HTR-8/SVneo (cell line): ENCODE measurements at regions not wholly inside any gene's neighbourhood (a gene's known extent, or its start where the extent isn't known, plus 50 kb on each side); places are given as distances from the start of the nearest gene placed in this dataset.
"Not testable (repeated sequence)": the region's sequence is repeated elsewhere in the genome, so short reads cannot be mapped to it uniquely, and the experiment has no call there.

Experiments
- DNase-seq: peaks from one replicate; pipeline ENCODE4 v3.0.0; 2011; ENCODE audit warnings: low spot score, mixed read lengths; ENCODE audit not compliant: insufficient read length
- FAIRE-seq: peaks from 2 replicates; lab custom pipeline; 2011; peaks lifted over from hg19 to GRCh38; lab: Jason Lieb, UNC

DNA sequence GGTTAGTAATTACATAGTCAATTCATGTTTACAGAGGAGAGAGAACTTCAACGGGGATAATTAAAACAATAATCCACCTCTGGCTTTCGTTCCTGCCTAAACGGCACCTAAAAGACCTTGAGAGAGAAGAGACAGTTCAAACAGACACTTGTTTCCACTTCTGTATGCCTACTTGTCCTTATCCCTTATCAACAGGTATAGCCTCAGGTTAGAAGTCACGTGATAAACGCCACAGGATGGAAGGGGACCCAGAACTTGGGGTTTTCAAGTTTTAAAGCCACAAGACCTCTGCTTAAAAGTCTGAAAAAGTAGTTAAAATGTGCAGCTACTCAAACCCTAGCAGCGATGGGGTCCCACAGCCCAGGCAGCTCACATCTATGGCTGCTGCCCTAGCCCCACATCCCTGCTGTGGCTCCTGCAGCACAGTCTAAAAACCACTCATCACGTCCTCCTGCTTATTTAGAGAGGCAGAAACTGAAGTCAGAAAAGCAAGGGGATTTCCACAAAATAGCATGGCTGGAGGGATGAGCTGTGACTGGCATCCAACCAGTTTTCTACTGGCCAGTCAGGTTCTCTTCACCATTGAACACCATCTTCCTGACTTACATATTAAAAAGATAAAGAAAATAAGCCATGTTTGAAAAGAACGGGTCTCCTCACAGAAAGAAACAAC is 51.2 kb upstream of the SEC16B start:
- no peak for FAIRE-seq
- DNase-seq, result no peak

DNA sequence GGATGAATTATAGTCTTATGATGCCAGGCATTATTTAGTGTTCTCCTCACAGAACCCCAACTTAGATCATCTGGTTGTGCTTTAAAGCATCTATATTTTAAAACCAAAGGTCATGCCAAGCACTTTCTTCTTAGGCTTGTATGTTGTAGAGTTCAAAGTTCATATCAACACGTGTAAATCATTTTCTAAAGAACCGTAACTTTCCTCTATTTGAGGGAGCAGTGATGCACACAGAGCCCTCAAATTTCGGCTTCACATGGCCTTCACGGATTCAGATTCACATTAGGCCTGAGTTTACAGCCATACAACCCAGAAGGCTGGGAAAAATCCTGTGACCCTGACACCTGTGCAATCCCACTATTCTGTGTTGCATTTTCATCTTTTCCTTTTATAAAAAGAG is 52.1 kb upstream of the SEC16B start:
- FAIRE-seq, result no peak
- DNase-seq, result no peak

DNA sequence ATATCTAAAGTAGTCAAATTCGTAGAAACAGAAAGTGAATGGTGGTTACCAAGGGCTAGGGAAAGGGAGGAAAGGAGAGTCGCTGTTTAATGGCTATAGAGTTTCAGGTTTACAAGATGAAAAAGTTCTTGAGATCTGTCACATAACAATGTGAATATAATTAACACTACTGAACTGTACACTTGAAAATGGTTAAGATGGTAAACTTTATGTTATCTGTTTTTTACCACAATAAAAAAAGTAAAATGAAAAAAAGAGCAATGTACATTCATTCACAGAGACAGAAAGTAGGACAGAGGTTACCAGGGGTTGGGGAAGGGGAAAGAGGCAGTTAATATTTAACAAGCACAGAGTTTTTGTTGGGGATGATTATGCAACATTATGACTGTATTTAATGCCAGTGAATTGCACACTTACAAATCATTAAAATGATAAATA is 53.3 kb upstream of the SEC16B start:
- FAIRE-seq, result no peak
- no peak for DNase-seq

DNA sequence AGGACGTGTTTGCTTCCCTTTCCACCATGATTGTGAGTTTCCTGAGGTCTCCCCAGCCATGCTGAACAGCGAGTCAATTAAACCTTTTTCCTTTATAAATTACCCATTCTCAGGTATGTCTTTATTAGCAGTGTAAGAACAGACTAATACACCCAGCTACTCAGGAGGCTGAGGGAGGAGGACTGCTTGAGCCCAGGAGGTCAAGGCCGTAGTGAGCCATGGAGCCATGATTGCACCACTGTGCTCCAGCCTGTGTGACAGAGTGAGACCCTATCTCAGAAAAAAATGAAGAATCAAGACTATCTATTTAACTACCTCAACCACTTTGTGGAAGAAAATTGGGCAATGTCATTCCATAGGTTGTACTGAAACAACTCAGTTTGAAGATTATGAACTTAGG is 54.6 kb upstream of the SEC16B start:
- no peak for DNase-seq
- FAIRE-seq, result no peak

DNA sequence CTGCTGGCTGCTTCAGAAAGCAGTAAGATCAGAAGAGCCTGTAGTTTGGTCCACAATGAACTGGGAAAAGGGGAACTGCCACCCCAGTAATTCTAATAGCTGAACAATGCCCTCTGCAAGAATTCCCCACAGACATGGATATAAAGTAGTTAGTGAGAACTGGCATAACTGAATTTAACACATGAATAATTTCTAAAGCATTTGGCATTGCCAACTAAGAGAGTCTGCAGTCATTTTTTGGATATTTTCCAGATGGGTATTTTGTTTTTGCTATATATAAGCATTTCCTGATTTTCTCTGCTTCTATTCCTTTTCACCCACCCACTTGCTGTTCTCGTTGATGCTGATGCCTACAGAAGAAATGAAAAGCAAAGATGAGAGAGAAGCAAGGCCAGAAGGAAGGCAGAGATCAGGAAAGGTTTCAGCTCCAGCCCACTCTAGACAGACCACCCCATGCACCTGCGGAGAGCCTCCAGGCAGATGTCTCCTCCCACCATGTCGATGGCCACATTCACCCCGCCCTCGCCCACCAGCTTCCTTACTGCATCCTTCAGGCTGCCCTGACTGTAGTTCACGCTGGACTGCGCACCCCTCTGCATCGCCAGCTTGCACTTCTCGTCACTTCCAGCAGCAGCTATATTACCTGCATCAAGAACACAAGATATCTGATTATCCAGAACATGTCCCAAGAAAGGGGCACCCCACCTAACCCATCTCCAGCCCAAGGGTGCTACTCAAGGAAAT is 55.9 kb upstream of the SEC16B start:
- no peak for FAIRE-seq

DNA sequence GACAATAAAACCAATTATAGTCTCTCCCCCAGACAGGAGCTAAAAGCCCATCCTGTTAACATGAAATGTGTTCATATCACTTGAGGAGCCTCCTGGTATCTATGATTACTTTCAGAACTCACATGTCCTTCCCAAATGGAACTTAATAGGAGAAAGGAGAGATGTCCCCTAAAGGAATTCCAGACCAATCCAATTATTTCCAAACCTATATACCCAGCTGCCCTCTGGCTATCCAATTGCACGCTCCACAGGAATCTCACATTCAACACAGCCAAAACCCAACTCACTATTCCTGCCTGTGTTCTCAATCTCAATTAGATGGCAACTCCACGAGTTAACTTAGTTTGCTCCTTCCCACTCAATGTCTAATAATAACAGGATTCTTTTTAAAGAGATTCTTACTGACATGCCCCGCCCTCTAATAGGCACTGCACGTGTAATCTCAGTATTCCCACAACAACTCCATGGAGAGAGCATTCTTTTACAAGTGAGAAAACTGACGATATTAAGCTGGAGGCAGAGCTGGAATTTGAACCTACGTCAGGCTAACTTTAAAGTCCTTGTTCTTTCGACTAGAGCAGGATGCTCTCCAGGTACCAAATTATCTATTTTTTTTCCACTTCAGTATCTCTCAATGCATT is 59.1 kb upstream of the SEC16B start:
- no peak for DNase-seq
- no peak for FAIRE-seq

More for the DNA sequence above, 55.9 kb upstream of the SEC16B start:
- no peak for DNase-seq

DNA sequence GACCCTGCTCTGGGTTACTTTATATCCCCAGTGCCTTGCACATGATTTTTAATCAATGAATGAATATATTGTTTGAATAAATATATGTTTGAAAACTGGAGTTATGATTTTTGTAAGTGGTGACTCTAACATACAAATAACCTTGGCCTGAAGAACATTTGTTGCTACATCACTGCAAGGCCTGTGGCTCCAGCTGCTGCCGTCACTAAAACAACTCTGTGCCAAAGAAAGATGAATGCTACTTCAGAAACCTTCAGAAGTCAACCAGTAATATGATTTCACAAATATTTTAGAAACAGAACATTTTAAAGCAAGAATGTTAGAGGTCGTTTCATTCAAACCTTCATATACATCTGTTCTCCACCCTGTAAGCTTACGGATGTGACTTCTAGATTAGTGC is 60.6 kb upstream of the SEC16B start:
- no peak for FAIRE-seq
- no peak for DNase-seq

GRCh38 chr1:178031856-178032320 is 62.0 kb upstream of the RASAL2 start:
- DNase-seq, result peak; percentile 85
- FAIRE-seq, result peak; percentile 31

GRCh38 chr1:178033019-178033418 is 60.9 kb upstream of the RASAL2 start:
- DNase-seq, result no peak
- no peak for FAIRE-seq

GRCh38 chr1:178034676-178035075 is 59.2 kb upstream of the RASAL2 start:
- no peak for DNase-seq
- FAIRE-seq, result no peak

DNA sequence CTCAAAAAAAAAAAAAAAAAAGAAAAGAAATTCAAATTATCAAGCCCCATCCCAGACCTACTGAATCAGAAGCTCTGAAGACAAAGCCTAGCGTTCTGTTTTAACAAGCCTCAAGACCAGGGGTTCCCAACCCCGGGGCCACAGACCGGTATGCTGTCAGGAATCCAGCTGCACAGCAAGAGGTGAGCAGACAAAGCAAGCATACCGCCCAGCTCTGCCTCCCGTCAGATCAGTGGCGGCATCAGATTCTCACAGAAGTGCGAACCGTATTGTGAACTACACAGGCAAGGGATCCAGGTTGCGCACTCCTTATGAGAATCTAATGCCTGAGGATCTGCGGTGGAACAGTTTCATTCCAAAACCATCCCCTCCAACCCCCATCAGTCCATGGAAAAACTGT is 57.8 kb upstream of the RASAL2 start:
- FAIRE-seq (no peak), DNase-seq (no peak)

DNA sequence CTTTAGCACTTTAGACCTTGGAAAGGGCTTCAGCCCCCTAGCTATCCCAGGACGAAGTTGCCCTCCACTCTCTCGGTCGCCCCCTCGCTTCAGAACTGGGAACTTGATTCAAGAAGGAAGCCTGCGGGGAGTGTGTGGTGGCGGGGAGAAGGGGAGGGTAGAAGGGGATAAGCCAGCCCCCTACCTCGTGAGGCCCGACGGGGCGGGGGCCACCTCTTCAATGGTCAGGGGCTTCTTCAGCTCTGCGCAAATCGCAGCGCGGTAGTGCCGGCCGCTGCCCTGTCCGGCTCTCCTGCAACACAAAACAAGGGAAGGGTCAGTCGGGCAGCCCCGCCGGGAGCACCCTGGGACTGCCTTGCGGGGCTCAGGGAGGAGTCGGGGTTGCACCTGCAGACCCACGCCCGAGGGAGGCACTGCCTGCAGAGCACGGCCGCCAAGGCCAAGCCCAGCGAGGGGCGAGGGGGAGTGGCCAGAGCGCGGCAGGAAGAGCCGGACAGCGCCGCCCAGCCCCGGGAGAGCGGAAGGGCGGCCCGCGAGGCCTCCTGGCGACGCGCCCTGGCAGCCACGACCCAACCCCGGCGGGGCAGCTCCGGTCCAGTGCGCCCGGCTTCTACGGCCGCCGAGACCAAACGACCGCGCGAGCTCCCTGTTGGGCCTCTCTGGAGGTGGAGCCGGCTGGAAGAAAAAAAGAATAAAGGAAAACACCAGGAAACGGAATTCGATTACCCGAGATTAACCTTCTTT is 56.2 kb upstream of the RASAL2 start:
- DNase-seq, result peak; percentile 15
- FAIRE-seq, result no peak

- FAIRE-seq (no peak), DNase-seq (no peak)
Observed at GRCh38 chr1:178038372-178038771, 55.5 kb upstream of the RASAL2 start.

GRCh38 chr1:178039891-178040290 is 54.0 kb upstream of the RASAL2 start:
- DNase-seq (no peak), FAIRE-seq (no peak)

- DNase-seq, FAIRE-seq: not testable (repeated sequence)
Observed at GRCh38 chr1:178043940-178044339, 50.0 kb upstream of the RASAL2 start.
